ENCODE measurements at regions not wholly inside any gene's neighbourhood (a gene's known extent, or its start where the extent isn't known, plus 50 kb on each side); places are given as distances from the start of the nearest gene placed in this dataset.

DNA sequence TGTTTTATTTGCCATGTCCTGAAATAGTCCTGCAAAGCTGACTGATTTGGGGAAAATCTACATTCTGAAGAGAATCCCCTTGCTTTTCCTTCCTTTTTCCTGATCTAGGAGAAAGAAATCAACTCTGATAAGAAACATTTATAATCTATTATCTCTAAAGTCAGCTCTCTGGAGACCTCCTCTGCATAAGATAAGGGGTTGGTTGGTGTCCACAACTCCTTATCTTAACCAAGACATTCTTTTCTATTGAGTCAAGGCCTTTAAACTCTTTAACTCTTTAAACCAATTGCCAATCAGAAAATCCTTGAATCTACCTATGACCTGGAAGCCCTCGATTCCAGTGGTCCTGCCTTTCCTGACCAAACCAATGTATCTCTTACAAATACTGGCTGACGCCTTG, 373.6 kb upstream of the RASGEF1B start:
- H4K20me1 ChIP-seq (ENCODE audit: control insufficient read depth, extremely low read depth, insufficient read depth, low read length) = no peaks in the 10 kb centered on the region
- no peak for DNase-seq (ENCODE audit: low read depth in 2 of 2)
- H2AFZ ChIP-seq (ENCODE audit: low read length) = no peak overlapping the region
- H3K36me3 ChIP-seq (ENCODE audit: control insufficient read depth, insufficient read depth, low read length) = no peaks in the 10 kb centered on the region
- TF ChIP-seq, protein P1, sequence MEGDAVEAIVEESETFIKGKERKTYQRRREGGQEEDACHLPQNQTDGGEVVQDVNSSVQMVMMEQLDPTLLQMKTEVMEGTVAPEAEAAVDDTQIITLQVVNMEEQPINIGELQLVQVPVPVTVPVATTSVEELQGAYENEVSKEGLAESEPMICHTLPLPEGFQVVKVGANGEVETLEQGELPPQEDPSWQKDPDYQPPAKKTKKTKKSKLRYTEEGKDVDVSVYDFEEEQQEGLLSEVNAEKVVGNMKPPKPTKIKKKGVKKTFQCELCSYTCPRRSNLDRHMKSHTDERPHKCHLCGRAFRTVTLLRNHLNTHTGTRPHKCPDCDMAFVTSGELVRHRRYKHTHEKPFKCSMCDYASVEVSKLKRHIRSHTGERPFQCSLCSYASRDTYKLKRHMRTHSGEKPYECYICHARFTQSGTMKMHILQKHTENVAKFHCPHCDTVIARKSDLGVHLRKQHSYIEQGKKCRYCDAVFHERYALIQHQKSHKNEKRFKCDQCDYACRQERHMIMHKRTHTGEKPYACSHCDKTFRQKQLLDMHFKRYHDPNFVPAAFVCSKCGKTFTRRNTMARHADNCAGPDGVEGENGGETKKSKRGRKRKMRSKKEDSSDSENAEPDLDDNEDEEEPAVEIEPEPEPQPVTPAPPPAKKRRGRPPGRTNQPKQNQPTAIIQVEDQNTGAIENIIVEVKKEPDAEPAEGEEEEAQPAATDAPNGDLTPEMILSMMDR (conservative IDR thresholded peaks at IDR 0.05 in 1 of 2, IDR thresholded peaks at IDR 0.05 in 1 of 2; ENCODE audit: low read depth in 1 of 2, low read length in 2 of 2) = no peak
- no peak for TF ChIP-seq EZH2 (IDR thresholded peaks at IDR 0.05; ENCODE audit: low read length, missing control alignments)
- H3K9ac ChIP-seq (ENCODE audit: insufficient read depth, low read length) = no peak overlapping the region
- H3K4me2 ChIP-seq (ENCODE audit: extremely low read depth, insufficient read depth, low read length) = no peak overlapping the region
- H3K79me2 ChIP-seq (ENCODE audit: control insufficient read depth, insufficient read depth, low read length) = no peaks in the 10 kb centered on the region
- no peak overlapping the region for H3K27ac ChIP-seq (ENCODE audit: insufficient read depth, low read length)
- H3K4me1 ChIP-seq (ENCODE audit: control insufficient read depth, extremely low read depth, insufficient read depth, low read length) = no peaks in the 10 kb centered on the region
- H3K9me3 ChIP-seq (ENCODE audit: control insufficient read depth, insufficient read depth, low read depth, low read length) = no peaks in the 10 kb centered on the region
- H3K4me3 ChIP-seq (replicated peaks in 1 of 4; ENCODE audit: control extremely low read depth in 1 of 4, insufficient read depth in 1 of 4, low read depth in 3 of 4, low read length in 4 of 4) = no peak overlapping the region
- no peaks in the 10 kb centered on the region for H3K27me3 ChIP-seq (ENCODE audit: control insufficient read depth, insufficient read depth, low read length)

DNA sequence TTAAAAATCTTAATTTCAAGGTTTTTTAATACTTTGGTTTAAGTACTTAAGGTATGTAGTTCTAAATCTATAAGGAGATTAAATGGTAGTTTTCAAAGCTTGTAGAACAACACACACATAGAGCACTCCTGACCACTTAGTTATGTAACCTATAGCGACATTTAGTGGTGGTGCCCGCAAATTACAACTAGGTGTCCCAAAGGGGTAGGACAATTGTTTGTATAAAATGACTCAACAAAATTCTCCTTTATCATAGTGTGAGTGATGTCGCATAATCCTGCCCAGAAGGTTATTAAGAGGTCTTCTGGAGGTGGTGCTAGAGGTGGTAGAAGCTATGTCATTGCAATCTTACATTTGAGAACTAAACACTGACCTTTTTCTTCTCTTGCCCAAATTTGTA, 373.0 kb upstream of the RASGEF1B start:
- Histone ChIP-seq H4K20me1 (ENCODE audit: control insufficient read depth, extremely low read depth, insufficient read depth, low read length) (no peaks in the 10 kb centered on the region), H3K9ac (ENCODE audit: insufficient read depth, low read length) (no peak overlapping the region), H3K4me3 (replicated peaks in 1 of 4; ENCODE audit: control extremely low read depth in 1 of 4, insufficient read depth in 1 of 4, low read depth in 3 of 4, low read length in 4 of 4) (no peak overlapping the region), H3K4me2 (ENCODE audit: extremely low read depth, insufficient read depth, low read length) (no peak overlapping the region), H3K27me3 (ENCODE audit: control insufficient read depth, insufficient read depth, low read length) (no peaks in the 10 kb centered on the region), H3K27ac (ENCODE audit: insufficient read depth, low read length) (no peak overlapping the region), H2AFZ (ENCODE audit: low read length) (no peak overlapping the region), H3K4me1 (ENCODE audit: control insufficient read depth, extremely low read depth, insufficient read depth, low read length) (no peaks in the 10 kb centered on the region), H3K9me3 (ENCODE audit: control insufficient read depth, insufficient read depth, low read depth, low read length) (no peaks in the 10 kb centered on the region), H3K79me2 (ENCODE audit: control insufficient read depth, insufficient read depth, low read length) (no peaks in the 10 kb centered on the region), H3K36me3 (ENCODE audit: control insufficient read depth, insufficient read depth, low read length) (no peaks in the 10 kb centered on the region)
- TF ChIP-seq, protein P1 (conservative IDR thresholded peaks at IDR 0.05 in 1 of 2, IDR thresholded peaks at IDR 0.05 in 1 of 2; ENCODE audit: low read depth in 1 of 2, low read length in 2 of 2) = peak; percentile 70 to 79
- TF ChIP-seq EZH2 (IDR thresholded peaks at IDR 0.05; ENCODE audit: low read length, missing control alignments) = no peak
- peak; percentile 45 to 80 for DNase-seq (ENCODE audit: low read depth in 2 of 2)

DNA sequence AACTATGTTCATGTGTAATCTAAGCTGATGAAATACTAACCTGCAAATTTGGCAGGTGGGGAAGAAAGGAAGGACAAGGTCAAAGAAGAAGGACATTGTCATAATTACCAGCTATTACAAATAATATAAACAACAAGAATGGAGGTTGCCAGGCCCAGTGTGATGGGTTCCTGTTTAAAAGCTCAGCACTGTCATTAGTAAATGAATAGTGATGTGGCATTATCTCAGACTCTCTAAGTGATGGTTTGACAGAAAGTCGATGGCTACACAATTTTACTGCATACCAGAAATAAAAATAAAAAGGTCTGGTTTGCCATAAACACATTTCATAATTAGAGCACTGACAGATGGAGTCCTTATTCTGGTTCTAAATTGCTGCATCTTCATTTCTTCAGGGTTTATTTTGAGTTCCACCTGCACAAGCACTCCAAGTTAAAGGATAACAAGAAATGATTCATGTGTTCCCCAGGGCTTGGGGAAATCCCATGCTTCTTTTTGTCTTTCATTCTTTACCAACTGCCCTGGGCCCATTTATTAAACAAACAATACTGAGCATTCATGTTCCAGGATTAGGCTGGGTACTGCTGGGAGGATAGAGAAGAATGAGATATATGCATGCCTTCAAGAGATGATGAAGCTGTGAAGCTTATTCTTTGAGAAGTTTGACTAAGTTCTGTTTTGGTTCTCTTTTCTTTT, 367.8 kb upstream of the RASGEF1B start:
- no peaks in the 10 kb centered on the region for H3K4me1 ChIP-seq (ENCODE audit: control insufficient read depth, extremely low read depth, insufficient read depth, low read length)
- no peak overlapping the region for H3K4me2 ChIP-seq (ENCODE audit: extremely low read depth, insufficient read depth, low read length)
- H3K79me2 ChIP-seq (ENCODE audit: control insufficient read depth, insufficient read depth, low read length) = no peaks in the 10 kb centered on the region
- no peak overlapping the region for H2AFZ ChIP-seq (ENCODE audit: low read length)
- TF ChIP-seq, protein P1 (conservative IDR thresholded peaks at IDR 0.05 in 1 of 2, IDR thresholded peaks at IDR 0.05 in 1 of 2; ENCODE audit: low read depth in 1 of 2, low read length in 2 of 2) = no peak
- no peak for TF ChIP-seq EZH2 (IDR thresholded peaks at IDR 0.05; ENCODE audit: low read length, missing control alignments)
- H3K4me3 ChIP-seq (replicated peaks in 1 of 4; ENCODE audit: control extremely low read depth in 1 of 4, insufficient read depth in 1 of 4, low read depth in 3 of 4, low read length in 4 of 4) = no peak overlapping the region
- H3K9me3 ChIP-seq (ENCODE audit: control insufficient read depth, insufficient read depth, low read depth, low read length) = no peaks in the 10 kb centered on the region
- H3K27me3 ChIP-seq (ENCODE audit: control insufficient read depth, insufficient read depth, low read length) = no peaks in the 10 kb centered on the region
- no peaks in the 10 kb centered on the region for H4K20me1 ChIP-seq (ENCODE audit: control insufficient read depth, extremely low read depth, insufficient read depth, low read length)
- DNase-seq (ENCODE audit: low read depth in 2 of 2) = no peak
- H3K27ac ChIP-seq (ENCODE audit: insufficient read depth, low read length) = no peak overlapping the region
- no peak overlapping the region for H3K9ac ChIP-seq (ENCODE audit: insufficient read depth, low read length)
- no peaks in the 10 kb centered on the region for H3K36me3 ChIP-seq (ENCODE audit: control insufficient read depth, insufficient read depth, low read length)
